Right lung (tissue), 2 donors: ENCODE measurements at regions not wholly inside any gene's neighbourhood (a gene's known extent, or its start where the extent isn't known, plus 50 kb on each side); places are given as distances from the start of the nearest gene placed in this dataset.
"Not testable (repeated sequence)": the region's sequence is repeated elsewhere in the genome, so short reads cannot be mapped to it uniquely, and the experiment has no call there.

Experiments used
- DNase-seq, 2 donors: peaks; one replicate each; pipeline ENCODE4 v3.0.0-alpha.2; 2013

DNA sequence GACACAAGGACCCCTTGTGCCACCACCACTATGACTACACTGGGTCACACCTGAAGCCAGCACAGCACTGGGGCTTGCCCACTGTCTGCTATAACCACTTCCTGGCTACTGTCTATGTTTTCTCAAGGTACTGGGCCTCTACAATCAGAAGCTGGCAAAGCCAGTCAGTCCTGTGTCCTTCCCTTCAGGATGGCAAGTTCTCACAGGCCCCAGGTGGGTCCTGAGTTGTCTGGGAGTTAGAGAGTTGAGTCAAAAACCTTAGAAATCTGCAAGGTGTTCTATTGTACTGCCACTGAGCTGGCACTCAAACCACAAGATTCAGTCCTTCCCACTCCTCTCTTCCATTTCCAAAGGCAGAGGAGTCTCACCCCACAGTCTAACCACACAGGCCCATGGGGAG is 705.5 kb downstream of the IPMK start:
- no peak for DNase-seq

DNA sequence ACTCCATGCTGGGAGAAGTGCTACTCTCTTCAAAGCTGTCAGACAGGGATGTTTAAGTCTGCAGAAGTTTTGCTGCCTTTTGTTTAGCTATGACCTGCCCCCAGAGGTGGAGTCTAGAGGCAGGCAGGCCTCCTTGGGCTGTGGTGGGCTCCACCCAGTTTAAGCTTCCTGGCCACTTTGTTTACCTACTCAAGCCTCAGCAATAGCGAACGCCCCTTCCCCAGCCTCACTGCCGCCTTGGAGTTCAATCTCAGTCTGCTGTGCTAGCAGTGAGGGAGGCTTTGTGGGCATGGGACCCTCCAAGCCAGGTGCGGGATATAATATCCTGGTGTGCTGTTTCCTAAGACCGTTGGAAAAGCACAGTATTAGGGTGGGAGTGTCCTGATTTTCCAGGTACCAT is 715.9 kb downstream of the IPMK start:
- not testable (repeated sequence) for DNase-seq

DNA sequence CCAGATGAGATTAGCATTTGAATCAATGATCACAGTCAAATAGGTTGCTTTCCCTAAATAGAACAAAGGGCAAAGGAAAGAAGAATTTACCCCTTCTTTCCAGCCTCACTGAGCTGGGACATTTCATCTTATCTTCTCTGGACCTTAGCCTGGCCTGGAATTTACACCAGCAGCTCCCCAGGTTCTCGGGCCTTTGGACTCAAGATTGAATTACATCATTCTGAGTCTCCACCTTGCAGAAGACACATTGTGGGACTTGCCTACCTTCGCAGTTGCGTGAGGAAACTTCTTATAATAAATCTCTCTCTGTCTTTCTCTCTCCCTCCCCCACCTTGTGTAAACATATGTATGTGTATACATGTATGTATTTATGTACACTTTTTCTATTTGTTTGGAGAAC is 732.4 kb downstream of the IPMK start:
- DNase-seq, result no peak

DNA sequence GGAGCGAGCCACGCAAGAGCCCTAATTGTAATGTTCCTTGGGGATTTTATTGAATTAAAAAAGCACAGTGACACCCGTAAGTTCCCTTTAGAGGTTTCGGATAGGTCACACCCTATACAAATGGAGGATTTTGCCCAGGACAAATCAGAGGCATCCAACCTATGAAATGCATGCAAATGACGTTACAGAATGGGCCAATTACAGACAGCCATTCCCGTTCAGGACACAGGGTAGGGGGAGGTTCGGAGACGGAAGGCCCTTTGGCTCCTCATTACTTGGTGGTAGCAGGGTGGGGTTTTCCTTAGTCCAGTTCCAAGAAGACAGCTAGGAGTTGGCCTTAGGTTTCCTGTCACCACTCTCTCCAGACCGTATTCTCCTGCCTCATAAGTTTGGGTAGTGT is 754.1 kb downstream of the IPMK start:
- no peak for DNase-seq

DNA sequence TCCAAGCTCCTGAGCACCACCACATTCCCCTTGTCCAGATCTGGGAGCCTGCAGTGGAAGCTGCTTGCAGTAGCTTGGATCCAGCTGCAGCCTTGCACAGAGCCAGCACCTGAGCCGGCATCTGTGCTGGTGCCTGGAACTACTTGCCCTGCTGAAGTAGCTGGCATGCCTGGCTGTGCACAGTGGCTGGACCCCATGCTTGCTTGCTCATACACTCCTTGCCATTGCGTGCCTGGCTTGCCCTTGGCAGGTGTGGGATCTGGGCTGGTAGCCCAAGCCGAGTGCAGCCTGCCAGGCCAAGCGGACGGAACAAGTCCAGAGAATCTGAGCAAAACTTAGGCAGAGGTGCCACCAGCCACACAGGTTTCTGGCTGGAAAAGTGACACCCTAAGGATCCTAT is 759.9 kb downstream of the IPMK start:
- DNase-seq, result no peak

DNA sequence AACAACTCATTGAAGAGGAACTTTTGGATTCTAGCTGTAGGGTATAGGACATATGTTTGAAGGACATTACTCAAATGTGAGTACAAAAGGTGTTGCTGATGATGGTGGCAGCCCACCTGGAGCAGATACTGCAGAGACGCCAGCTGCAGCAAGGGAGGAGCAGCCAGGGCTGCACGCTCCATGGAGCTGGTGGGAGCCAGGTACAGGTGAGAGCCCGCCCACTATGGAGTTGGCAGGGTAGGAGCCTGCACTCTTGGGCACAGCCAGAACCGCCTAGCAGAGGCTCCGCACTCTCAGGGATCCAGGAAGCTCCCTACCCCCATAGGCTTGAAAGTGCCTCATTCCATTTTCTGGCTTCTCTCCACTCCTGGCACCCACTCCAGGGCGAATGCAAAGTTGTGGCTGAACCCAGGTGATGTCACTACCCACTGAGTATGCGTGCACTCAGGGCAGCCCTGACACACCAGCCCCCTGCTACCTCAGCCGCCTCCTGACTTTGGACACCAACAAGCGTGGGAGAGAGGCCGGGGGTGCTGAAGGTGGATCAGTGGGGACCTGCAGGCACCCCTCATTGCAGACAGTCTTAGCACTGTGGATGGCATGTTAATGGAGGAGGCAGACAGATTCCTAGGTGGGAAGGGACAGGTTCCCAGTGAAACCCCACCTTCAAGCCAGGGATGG is 761.1 kb downstream of the IPMK start:
- no peak for DNase-seq

DNA sequence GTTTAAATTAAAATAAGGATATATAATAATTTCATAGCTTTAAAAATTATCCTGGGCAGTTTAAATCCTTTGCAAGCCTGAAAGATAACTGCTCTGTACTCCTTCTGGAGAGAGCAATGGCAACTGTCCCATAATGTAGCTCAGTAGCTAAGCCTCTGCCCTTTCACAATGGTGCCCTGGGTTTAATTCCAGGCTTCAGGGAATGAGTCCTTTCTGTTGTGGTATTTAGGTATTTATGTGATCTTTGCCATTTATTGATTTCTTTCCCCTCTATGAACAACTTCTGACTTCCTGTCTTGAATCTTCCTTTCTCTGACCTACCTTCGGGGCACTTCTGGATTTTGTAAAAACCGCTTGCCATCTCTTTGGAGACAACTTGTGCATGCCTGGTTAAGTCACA is 773.2 kb downstream of the IPMK start:
- DNase-seq, result no peak

DNA sequence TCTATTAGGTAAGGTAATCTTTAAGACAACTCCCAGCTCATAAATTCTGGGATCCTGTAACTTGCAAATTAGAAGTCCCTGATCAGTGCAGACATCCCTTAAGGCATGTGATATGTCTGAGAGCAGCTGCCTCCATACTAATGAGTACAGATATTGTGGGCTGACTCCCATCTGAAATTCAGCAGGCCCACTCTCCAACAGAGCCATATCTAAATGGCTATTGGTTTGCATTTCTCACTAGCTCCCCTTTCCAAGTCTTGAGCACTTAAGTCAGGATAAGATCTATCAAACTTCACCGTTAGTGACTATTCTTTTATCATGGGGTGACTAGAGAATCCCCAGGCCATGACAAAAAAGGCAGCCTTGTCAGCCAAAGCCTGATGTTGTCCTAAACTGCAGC is 785.4 kb downstream of the IPMK start:
- DNase-seq, result no peak

DNA sequence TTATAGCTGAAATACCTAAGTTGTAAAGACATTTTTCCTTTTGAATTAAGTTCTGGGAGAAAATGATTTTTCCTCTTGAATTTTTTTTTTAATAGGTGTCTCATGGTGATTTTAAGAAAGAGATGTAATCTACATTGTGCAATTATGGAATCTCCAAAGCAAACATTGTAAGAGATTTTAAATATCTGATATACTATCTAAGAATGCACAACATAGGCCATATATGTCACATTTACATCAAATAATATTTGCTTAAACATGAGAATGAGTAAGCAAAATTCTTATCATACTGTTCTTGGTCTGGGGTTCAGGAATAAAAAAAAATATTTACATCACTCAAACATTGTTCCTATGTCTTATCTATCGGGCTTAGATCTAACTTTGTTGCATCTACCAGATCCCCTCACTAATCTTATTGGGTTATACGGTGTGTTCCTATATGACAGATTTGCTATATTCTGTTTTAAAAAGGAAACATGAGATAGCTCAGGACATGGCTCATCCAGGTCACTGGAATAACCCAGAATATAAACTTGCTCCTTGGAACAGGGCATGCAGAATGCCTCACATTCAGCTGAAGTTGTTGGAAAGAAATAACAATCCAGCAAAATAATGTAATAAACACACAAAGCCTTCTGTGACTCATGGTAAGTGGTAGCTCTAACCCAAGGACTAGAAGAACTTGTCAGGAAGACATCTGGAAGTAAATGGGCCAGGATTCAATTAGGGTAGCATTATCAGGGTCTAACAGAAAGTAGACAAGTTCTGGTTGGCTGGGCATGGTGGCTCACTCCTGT is 794.7 kb downstream of the IPMK start:
- no peak for DNase-seq

DNA sequence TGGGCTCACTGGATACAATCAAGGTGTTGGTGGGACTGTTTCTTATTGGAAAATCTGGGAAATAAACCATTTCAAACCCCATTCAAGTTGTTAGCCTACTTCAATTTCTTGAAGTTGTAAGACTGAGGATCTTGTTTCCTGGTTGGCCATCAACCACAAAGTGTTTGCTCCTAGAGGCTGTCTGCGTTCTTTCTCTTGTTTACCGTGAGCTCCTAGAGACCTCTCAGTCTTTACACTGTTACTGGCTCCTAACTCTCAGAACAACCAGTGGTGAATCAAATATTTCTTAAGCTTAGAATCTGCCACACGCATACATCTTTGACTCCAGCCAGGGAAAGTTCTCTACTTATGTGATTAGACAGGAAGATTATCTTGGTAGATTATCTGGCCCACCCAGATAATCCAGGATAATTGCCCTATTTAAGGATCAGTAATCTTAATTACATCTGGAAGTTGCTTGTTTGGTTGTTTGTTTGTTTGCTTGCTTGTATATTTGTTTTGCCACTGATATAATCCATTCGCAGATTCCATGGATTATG is 798.7 kb downstream of the IPMK start:
- DNase-seq, result no peak

DNA sequence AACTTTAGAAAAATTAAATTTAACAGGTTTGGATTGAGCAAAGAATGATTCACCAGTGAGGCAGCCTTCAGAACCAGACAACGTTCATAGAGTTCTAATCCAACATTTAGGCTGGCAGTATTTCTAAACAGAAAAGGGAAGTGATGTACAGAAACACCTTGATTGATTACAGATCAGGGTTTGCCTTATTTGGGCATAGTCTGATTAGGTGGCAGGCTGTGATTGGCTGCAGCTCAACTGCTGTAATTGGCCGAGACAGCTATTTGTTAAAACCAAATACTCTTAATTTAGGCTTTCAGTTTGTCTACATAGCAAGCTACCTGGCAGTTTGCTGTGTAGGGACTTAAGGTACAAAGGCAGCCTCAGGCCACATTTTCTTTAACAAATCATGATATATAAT is 802.5 kb downstream of the IPMK start:
- no peak for DNase-seq

DNA sequence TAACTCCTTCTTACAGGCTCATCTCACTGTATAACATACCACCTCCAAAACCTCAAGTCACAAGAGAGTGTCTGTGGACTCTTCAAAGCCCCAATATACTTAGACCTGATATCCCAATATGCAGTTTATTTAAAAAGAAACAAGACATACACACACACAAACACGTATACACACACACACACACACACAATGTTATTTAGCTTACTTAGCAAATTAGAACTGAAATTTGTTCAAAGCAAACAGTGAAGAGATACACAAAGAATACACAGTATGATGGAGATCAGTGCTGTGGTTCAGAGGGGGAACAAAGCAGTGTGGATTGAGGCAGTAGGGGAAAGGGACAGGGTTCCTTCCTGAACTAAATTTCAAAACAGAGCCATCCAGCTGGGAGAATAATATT is 807.2 kb downstream of the IPMK start:
- DNase-seq, result no peak

DNA sequence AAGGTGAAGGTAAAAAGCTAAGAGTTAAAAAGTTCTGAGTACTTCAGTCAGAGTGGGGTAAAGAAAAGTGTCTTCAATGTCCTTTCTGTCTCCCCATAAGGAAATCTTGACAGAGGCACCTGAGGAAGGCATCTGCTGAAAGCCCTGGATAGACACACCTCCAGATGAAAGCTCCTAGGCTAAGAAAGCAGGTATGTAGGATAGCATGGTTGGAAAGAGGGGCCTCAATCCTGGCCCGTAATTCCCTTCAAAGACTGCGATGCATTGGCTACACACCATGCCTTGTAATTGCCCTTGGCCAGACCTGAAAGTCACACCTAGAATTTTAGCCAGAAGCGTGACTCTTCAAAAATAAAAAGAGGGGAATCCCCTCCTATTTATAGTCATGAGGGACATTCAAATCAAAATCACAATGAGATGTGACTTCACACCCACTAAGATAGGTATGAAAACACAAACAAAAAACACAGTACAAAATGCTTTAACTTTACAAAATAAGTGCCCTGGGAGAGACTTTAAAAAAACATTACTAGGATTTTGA is 809.7 kb downstream of the IPMK start:
- no peak for DNase-seq

DNA sequence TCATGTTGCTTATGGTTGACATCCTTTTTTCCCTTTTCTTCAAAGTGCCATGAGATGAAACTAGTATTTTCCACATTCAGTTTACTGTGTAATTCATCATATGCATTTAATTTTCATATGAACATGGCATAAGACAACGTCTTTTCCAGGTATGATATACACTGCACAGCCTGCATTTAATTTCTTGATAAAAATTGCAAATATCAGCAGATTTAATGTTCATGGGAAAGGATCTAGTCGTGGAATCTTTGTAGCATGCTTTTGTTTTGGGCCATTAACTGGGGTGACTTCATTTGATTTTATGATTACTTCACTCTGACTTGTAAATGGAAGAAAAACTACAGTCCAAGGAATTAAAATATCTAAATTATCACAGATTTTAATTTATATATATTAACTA is 837.3 kb downstream of the IPMK start:
- no peak for DNase-seq

DNA sequence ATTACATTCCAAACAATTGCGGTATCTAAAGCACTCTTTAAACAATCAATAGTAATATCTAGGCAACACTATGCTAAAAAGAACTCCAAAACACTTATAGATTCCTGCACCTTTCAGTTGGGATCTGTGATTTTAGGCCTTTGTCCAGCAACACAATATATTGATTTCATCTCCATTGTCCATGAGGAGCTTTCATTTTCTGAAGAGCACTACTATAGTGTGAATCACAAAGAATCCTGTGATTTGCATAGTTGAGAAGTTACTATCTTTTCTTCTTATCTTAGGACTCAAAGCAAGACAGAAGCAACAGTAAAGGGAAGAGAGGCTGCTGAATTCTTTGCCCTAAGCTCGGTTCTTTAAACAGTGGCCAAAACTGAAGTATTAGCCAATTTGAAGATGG is 846.8 kb downstream of the IPMK start:
- no peak for DNase-seq

DNA sequence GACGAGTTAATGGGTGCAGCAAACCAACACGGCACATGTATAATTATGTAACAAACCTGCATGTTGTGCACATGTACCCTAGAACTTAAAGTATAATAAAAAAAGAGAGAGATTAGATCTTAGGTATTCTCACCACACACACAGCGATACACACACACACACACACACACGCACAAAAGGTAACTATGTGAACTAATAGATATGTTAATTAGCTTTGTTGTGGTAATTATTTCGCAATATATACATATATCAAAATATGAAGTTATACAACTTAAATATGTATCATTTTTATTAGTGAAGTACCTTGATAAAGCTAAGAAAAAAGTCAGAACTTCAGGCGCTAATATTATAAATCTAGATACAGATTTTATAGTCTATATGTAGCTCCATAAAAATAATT is 849.2 kb downstream of the IPMK start:
- no peak for DNase-seq

DNA sequence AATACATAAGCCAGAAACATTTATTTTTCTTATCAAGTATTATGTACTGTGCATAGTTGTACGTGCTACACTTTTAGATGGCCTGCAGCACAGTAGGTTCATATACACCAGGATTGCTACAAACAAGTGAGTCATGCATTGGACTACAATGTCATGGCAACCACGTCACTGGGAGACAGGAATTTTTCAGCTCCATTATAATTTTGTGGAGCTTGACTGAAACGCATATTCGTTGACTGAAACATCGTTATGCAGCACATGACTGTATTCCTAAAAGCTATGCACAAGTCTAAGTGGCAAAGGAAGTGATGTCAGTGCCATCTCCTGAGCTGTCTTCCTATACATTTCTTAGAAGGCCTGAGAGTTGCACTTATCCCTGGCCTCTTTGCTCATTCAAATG is 871.8 kb downstream of the IPMK start:
- no peak for DNase-seq

DNA sequence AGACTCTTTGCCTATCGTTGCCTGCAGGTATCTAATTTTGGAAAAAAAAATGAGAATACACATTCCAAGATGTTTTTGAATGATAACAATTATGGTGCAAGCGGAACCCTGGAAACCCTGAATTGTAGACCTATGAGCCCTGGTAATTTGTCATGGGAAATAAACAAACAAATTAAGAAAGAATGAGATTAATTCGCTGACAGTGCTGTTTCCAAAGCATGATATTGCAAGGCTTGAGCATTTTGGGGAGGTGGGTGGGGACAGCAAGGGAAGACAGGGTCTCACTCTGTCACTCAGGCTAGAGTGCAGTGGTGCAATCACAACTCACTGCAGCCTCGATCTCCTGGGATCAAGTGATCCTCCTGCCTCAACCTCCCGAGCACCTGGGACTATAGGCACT is 900.3 kb downstream of the IPMK start:
- DNase-seq, result no peak

DNA sequence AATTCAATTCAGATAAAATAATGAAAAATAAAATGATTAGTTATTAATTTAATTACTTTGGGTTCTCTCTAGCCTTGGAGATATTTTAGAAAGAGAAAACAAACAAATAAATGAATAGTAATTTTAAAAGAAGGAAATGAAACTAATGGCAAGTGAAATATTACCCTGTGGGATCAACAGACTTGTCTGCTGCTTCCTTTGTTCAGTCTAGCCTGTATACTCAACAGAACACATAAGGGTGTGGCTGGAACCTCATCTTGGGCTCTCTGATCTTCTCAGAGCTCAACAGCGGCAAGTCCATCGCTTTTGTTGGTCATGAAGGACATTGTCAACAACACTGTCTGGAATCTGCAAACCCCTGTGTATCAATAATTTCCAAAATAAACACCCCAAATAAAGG is 904.9 kb downstream of the IPMK start:
- DNase-seq, result no peak

DNA sequence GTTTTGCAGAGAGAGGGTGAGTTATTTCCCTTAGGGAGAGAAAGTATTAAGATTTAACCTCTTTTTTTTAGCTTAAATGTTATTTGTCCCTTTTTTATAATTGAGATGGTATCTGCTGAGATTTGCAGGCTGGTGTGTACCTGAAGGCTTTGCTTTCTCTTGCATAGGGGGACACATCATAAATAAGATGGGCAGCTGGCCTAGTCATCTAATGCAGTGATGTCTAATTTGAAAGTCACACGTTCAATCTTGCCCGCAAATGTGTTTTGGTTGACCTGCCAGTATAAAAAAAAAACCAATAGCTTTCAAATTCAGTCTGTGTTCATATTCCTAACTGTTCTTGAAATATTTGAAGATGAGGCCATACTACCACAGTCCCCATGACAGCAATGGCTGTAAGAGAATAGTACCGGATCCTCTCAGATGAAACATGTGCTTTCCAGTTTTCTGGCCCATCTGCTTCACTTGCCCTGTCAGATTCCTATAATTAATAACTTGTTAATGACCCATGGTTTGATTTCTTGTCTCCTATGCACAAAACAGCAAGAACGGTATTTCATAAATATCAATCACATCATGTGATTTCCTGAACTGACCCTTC is 914.2 kb downstream of the IPMK start:
- no peak for DNase-seq

DNA sequence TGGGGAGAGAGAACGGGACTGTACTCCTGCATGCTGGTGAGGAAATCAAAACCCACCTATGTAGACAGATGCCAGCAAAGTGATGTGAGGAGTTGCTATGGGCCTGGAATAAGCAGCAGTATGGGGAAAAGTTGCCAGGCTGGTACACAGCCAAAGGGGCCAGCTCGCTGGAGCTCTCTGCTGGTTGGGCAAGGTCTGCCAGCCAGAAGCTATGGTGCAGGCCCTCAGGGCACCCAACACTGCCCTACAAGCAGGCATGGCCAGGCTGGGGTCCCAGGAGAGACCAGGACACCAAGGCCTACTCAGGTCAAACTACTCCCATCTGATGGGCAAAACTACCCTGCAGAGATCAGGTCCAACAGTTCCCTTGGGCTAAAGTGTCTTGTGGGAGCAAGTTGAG is 916.6 kb downstream of the IPMK start:
- no peak for DNase-seq

DNA sequence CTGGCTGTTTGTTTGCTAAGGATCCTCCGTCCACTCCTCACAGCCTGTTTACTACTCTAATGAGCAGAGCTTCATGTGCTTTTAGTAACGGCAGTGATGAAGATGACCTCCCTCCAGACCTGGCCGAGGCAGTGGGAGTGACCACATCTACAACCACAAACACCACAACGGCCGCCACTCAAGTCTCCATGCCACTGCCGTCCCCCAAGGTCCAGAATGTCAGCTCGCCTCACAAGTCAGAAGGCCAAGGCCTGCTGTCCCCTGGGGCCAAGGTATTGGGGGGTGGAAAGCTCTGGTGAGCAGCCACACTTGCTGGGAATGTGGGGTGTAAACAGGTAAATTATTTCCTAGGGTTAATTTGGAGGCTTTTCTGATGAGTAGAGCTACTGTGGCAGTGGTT is 926.4 kb downstream of the IPMK start:
- DNase-seq, result no peak
